Ovary (tissue), 7 donors: ENCODE measurements at regions not wholly inside any gene's neighbourhood (a gene's known extent, or its start where the extent isn't known, plus 50 kb on each side); places are given as distances from the start of the nearest gene placed in this dataset.
"Not testable (repeated sequence)": the region's sequence is repeated elsewhere in the genome, so short reads cannot be mapped to it uniquely, and the experiment has no call there.

ENCODE experiments used
- DNase-seq, 5 donors: peaks; one replicate each; pipeline ENCODE4 v3.0.0-alpha.2; 2019 to 2020
- H3K27ac ChIP-seq, 2 donors: fragments of 200-600 bp; one replicate each; pipeline versions ENCODE4 v1.5.1 to v1.8.0; 2019 to 2022
- H3K27me3 ChIP-seq: fragments of 200-600 bp; one replicate; pipeline ENCODE4 v1.8.0; 2022
- H3K36me3 ChIP-seq: fragments of 200-600 bp; sonication (generic); one replicate; pipeline ENCODE4 v1.5.1; 2019
- H3K4me1 ChIP-seq: one replicate; pipeline ENCODE4 v1.8.1; 2013; ENCODE audit warnings: mild to moderate bottlenecking, moderate library complexity; ENCODE audit not compliant: insufficient read depth
- H3K4me3 ChIP-seq: fragments of 200-600 bp; sonication (generic); one replicate; pipeline ENCODE4 v1.5.1; 2017
- H3K9me3 ChIP-seq, 2 donors: fragments of 200-600 bp in 1 of 2; sonication (generic) in 1 of 2; one replicate each; pipeline versions ENCODE4 v1.5.1 to v1.8.1; 2013 to 2019; ENCODE audit warnings: mild to moderate bottlenecking in 1 of 2, moderate library complexity in 1 of 2
- EP300 ChIP-seq: sonication (generic); formaldehyde crosslinking; IDR thresholded peaks from one replicate; pipeline ENCODE4 v1.6.1; 2017; ENCODE audit warnings: antibody characterized with exemption
- POLR2A ChIP-seq: fragments of 450-650 bp; IDR thresholded peaks from one replicate; pipeline ENCODE4 v1.6.1; 2017; ENCODE audit warnings: antibody characterized with exemption, mild to moderate bottlenecking, moderate library complexity
- WGBS, 3 donors: extraction: QIAGEN DNeasy Blood & Tissue Kit in 1 of 3; methylation state at CpG; one replicate each; pipeline versions ENCODE4 v1.1.5 to v1.1.7; 2013 to 2017; 5-methylcytosine and 5-hydroxymethylcytosine counted together
- intact Hi-C, 4 donors: fragments of 100-400 bp; cut with DNase I; formaldehyde crosslinking; loops; one replicate each; pipeline versions ENCODE4 v1.11.0 to v1.15.1; 2022 to 2023
- TF ChIP-seq, protein P1 (sequence below), 3 donors: fragments of 450-650 bp in 2 of 3; fragments of 200-600 bp in 1 of 3; IDR thresholded peaks; one replicate each; pipeline versions ENCODE4 v1.5.1 to v1.8.0; 2016 to 2022; ENCODE audit warnings: antibody characterized with exemption in 3 of 3, mild to moderate bottlenecking in 1 of 3
- donor health status: DM: no; HTN: no; CAD: no; lungs with moderate emphysema.
- donor health status: DM: no; HTN: no; CAD: no.
- donor health status: Bipolar disorder and iron deficiency.
- donor health status: DM: no; HTN: no; CAD: no.
- donor health status: DM: yes; HTN: yes; CAD: no.

DNA sequence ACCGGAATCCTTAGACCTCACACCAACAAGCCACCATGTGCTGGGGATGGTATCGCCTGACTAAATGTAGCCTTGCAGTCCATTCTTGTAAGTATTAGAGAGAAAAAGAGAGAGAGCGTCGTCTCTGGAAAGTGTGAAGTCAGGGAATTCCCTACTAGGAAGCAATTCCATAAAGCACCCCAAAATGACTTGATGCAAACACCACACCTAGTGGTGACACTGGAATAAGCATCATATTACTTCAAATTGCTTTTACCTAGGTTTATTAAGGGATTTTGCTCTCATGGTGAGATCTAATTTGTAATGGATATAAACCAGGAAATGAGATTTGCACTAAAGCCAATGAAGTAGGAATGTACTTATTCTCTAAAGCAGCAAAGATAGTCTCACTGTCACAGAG, 111.4 kb upstream of the METTL9 start:
- H3K4me3 ChIP-seq, H3K27me3 ChIP-seq, H3K4me1 ChIP-seq, H3K9me3 ChIP-seq, H3K27ac ChIP-seq, H3K36me3 ChIP-seq, intact Hi-C loops, DNase-seq: not testable (repeated sequence)
- 89 to 96% (median 95%) methylated on average over 3 to 4 of the region's 4 CpGs for WGBS, 3 donors

DNA sequence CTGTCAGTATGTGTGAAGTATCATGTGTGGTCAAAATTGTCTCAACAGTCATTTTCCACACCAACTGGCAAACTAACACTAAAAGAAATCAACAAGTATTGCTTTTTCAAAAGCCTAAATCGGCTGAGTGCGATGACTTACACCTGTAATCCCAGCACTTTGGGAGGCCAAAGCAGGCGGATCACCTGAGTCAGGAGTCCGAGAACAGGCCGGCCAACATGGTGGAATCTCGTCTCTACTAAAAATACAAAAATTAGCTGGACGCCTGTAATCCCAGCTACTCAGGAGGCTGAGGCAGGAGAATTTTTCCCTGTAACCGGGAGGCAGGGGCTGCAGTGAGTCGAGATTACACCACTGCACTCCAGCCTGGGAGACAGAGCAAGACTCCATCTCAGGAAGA, 100.3 kb upstream of the METTL9 start:
- H3K4me3 ChIP-seq, H3K27ac ChIP-seq, H3K36me3 ChIP-seq, intact Hi-C loops, H3K27me3 ChIP-seq, H3K9me3 ChIP-seq, H3K4me1 ChIP-seq: not testable (repeated sequence)
- whole genome bisulfite sequencing, 3 donors = 60 to 85% (median 81%) methylated on average over 1 to 7 of the region's 9 CpGs
- DNase-seq = peak in 2 of 5 donors; percentile 4 to 21

- H3K4me3 ChIP-seq = peak overlapping the region; percentile 70
- H3K36me3 ChIP-seq, H3K9me3 ChIP-seq, H3K4me1 ChIP-seq, H3K27me3 ChIP-seq: not testable (repeated sequence)
- DNase-seq = peak in 3 of 5 donors; percentile 6 to 75 (median 30)
- H3K27ac ChIP-seq = peak overlapping the region; percentile 75 to 80
- intact Hi-C loops = loop anchor here in 1 of 4 donors (10.0 kb wide), 1 partner anchor 53 kb away; no protein-coding TSS in a partner anchor
- 0% methylated on average over 8 to 40 of the region's 51 CpGs for WGBS, 3 donors
Observed at GRCh38 chr16:21501223-21501868, 98.0 kb upstream of the METTL9 start.

GRCh38 chr16:21501869-21502667, 97.3 kb upstream of the METTL9 start:
- peak; percentile 89 to 98 (median 94) for DNase-seq
- intact Hi-C loops = loop anchor here in 1 of 4 donors (10.0 kb wide), 1 partner anchor 53 kb away; no protein-coding TSS in a partner anchor
- H3K36me3 ChIP-seq = no peaks in the 10 kb centered on the region

GRCh38 chr16:21503574-21503920, 95.8 kb upstream of the METTL9 start:
- not testable (repeated sequence) for H3K27me3 ChIP-seq, H3K4me3 ChIP-seq, H3K9me3 ChIP-seq, H3K36me3 ChIP-seq, H3K27ac ChIP-seq, DNase-seq, H3K4me1 ChIP-seq
- intact Hi-C loops = loop anchor here in 1 of 4 donors (10.0 kb wide), 1 partner anchor 51 kb away; no protein-coding TSS in a partner anchor
- 83 to 86% (median 83%) methylated on average over 6 of the region's 6 CpGs for WGBS, 3 donors

More at GRCh38 chr16:21501869-21502667, 97.3 kb upstream of the METTL9 start:
- Histone ChIP-seq H3K4me1 (no peaks in the 10 kb centered on the region), H3K27me3 (no peaks in the 10 kb centered on the region), H3K27ac (peak overlapping the region; percentile 75 to 80), H3K9me3 (no peaks in the 10 kb centered on the region), H3K4me3 (peak overlapping the region; percentile 70)
- WGBS, 3 donors = 0 to 1% (median 1%) methylated on average over 64 to 91 of the region's 91 CpGs
- TF ChIP-seq EP300 = no peak
- TF ChIP-seq, protein P1, sequence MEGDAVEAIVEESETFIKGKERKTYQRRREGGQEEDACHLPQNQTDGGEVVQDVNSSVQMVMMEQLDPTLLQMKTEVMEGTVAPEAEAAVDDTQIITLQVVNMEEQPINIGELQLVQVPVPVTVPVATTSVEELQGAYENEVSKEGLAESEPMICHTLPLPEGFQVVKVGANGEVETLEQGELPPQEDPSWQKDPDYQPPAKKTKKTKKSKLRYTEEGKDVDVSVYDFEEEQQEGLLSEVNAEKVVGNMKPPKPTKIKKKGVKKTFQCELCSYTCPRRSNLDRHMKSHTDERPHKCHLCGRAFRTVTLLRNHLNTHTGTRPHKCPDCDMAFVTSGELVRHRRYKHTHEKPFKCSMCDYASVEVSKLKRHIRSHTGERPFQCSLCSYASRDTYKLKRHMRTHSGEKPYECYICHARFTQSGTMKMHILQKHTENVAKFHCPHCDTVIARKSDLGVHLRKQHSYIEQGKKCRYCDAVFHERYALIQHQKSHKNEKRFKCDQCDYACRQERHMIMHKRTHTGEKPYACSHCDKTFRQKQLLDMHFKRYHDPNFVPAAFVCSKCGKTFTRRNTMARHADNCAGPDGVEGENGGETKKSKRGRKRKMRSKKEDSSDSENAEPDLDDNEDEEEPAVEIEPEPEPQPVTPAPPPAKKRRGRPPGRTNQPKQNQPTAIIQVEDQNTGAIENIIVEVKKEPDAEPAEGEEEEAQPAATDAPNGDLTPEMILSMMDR (IDR thresholded peaks at IDR 0.05) = no peak
- peak; percentile 76 for TF ChIP-seq POLR2A

GRCh38 chr16:21503941-21504832, 95.2 kb upstream of the METTL9 start:
- 89 to 94% (median 91%) methylated on average over 17 of the region's 17 CpGs for WGBS, 3 donors
- intact Hi-C loops = loop anchor here in 1 of 4 donors (10.0 kb wide), 1 partner anchor 51 kb away; no protein-coding TSS in a partner anchor
- not testable (repeated sequence) for H3K36me3 ChIP-seq, H3K9me3 ChIP-seq, H3K4me1 ChIP-seq, H3K27me3 ChIP-seq, H3K27ac ChIP-seq, H3K4me3 ChIP-seq
- DNase-seq = peak in 4 of 5 donors; percentile 15 to 46 (median 32)

DNA sequence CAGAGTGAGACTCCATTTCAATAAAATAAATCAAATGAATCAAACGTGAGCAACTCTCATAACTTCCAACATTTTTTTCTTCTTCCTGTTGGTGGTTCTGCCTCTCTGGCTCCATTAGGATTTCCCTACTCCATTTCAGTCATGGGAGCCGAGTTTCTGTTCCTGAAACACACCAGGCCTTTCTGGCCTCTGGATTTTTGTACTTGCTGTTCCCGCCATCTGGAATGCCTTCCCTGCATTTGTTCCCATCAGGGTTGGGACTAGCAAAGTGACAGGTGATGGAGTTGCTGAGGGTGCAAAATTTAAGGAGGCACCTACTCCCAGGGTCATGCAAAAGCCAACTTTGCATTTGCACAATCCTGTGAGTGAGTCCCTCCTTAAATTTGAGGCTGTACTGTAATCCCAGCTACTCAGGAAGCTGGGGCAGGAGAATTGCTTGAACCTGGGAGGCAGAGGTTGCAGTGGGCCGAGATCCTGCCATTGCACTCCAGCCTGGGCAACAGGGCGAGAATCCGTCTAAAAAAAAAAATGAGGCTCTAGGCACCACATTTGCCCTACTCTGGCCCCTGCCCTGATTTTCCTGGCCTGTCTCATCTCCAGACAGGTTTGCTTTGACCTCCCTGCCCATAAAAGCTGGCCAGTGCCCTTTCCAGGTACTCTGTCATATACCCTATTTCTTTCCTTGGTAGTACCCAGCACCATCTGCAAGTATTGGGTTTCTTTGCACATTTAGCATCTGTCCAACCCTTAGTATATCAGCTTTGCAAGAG, 93.4 kb upstream of the METTL9 start:
- H3K4me1 ChIP-seq = peaks cover 21% of the 10 kb centered on the region
- DNase-seq = peak in 3 of 5 donors; percentile 4 to 15 (median 9)
- H3K9me3 ChIP-seq, H3K36me3 ChIP-seq, H3K27ac ChIP-seq, H3K4me3 ChIP-seq, H3K27me3 ChIP-seq: not testable (repeated sequence)
- intact Hi-C loops = loop anchor here in 1 of 4 donors (10.0 kb wide), 1 partner anchor 49 kb away; no protein-coding TSS in a partner anchor
- 73 to 80% (median 80%) methylated on average over 6 of the region's 6 CpGs for WGBS, 3 donors

GRCh38 chr16:21506857-21507456, 92.4 kb upstream of the METTL9 start:
- 85 to 89% (median 86%) methylated on average over 23 of the region's 23 CpGs for WGBS, 3 donors
- intact Hi-C loops = loop anchor here in 1 of 4 donors (10.0 kb wide), 1 partner anchor 48 kb away; no protein-coding TSS in a partner anchor
- Histone ChIP-seq H3K27ac (peak overlapping the region in 1 of 2 donors; percentile 13), H3K4me1 (peaks cover 29% of the 10 kb centered on the region)
- not testable (repeated sequence) for H3K27me3 ChIP-seq, H3K9me3 ChIP-seq, H3K4me3 ChIP-seq, H3K36me3 ChIP-seq
- DNase-seq = peak; percentile 22 to 58 (median 32)
